ENCODE measurements at regions not wholly inside any gene's neighbourhood (a gene's known extent, or its start where the extent isn't known, plus 50 kb on each side); places are given as distances from the start of the nearest gene placed in this dataset.
"Not testable (repeated sequence)": the region's sequence is repeated elsewhere in the genome, so short reads cannot be mapped to it uniquely, and the experiment has no call there.

- no peaks in the 10 kb centered on the region for H3K27me3 Mint-ChIP-seq
- H3K4me3 Mint-ChIP-seq: no peak overlapping the region
- peaks cover 5% of the 10 kb centered on the region for H3K9me3 Mint-ChIP-seq
- DNase-seq (no peak), ATAC-seq (ENCODE audit: low read depth) (no peak)
- H3K36me3 Mint-ChIP-seq: no peaks in the 10 kb centered on the region
- H3K27ac Mint-ChIP-seq: no peak overlapping the region
- H3K4me1 Mint-ChIP-seq: no peaks in the 10 kb centered on the region
- POLR2A ChIA-PET: no interaction called here
These were observed 214.3 kb downstream of the OXSM start for GRCh38 chr3:26004172-26004571.

- no peak overlapping the region for H3K4me3 Mint-ChIP-seq
- no peak overlapping the region for H3K27ac Mint-ChIP-seq
- ATAC-seq (ENCODE audit: low read depth): no peak
- DNase-seq: no peak
- H3K9me3 Mint-ChIP-seq: no peaks in the 10 kb centered on the region
- POLR2A ChIA-PET: no interaction called here
- no peaks in the 10 kb centered on the region for H3K4me1 Mint-ChIP-seq
- H3K36me3 Mint-ChIP-seq: no peaks in the 10 kb centered on the region
- no peaks in the 10 kb centered on the region for H3K27me3 Mint-ChIP-seq
These were observed 221.4 kb downstream of the OXSM start for GRCh38 chr3:26011276-26011675.

DNA sequence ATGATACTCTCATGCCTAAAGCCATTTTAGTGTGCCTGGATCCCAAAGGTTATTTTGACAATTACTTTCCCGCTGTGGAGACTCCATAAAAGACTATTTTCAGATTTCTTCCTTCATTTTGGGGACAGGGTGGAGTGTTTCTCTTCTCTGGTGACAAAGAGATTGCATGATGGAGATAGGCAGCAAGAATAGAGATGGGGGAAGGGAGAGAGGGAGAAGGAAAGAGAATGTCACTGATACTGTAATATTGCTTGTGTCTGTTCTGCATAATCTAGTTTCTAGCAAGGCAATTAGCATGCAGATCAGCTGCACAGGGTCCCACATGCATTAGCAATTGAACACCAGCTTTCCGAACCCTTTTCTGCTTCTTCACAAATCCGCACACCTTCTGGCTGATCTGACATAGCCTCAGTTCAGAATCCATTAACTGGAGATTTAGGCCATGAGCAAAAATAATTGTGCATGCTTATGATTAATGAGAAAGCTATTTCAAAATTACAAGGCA lies 222.4 kb downstream of the OXSM start:
- Mint-ChIP-seq H3K4me1 (no peaks in the 10 kb centered on the region), H3K36me3 (no peaks in the 10 kb centered on the region), H3K27me3 (no peaks in the 10 kb centered on the region), H3K4me3 (no peak overlapping the region), H3K9me3 (no peaks in the 10 kb centered on the region), H3K27ac (no peak overlapping the region)
- no peak for ATAC-seq (ENCODE audit: low read depth)
- POLR2A ChIA-PET: no interaction called here
- DNase-seq: no peak

- Mint-ChIP-seq H3K27me3 (no peaks in the 10 kb centered on the region), H3K4me3 (no peak overlapping the region), H3K36me3 (no peaks in the 10 kb centered on the region), H3K9me3 (no peaks in the 10 kb centered on the region), H3K27ac (no peak overlapping the region), H3K4me1 (no peaks in the 10 kb centered on the region)
- DNase-seq (no peak), ATAC-seq (ENCODE audit: low read depth) (no peak)
- POLR2A ChIA-PET: no interaction called here
These were observed 225.9 kb downstream of the OXSM start for GRCh38 chr3:26015752-26016151.

- H3K4me1 Mint-ChIP-seq: no peaks in the 10 kb centered on the region
- no peak for DNase-seq
- no peak for ATAC-seq (ENCODE audit: low read depth)
- no peaks in the 10 kb centered on the region for H3K36me3 Mint-ChIP-seq
- no peak overlapping the region for H3K27ac Mint-ChIP-seq
- H3K9me3 Mint-ChIP-seq: peaks cover 7% of the 10 kb centered on the region
- H3K27me3 Mint-ChIP-seq: no peaks in the 10 kb centered on the region
- POLR2A ChIA-PET: no interaction called here
- H3K4me3 Mint-ChIP-seq: no peak overlapping the region
These were observed 229.0 kb downstream of the OXSM start for GRCh38 chr3:26018889-26019288.

- POLR2A ChIA-PET; DNase-seq; H3K4me1 Mint-ChIP-seq; H3K36me3 Mint-ChIP-seq; ATAC-seq (ENCODE audit: low read depth); H3K9me3 Mint-ChIP-seq; H3K27me3 Mint-ChIP-seq; H3K4me3 Mint-ChIP-seq; H3K27ac Mint-ChIP-seq: not testable (repeated sequence)
These were observed 234.3 kb downstream of the OXSM start for GRCh38 chr3:26024206-26024605.

GRCh38 chr3:26029321-26029720 lies 239.4 kb downstream of the OXSM start:
- ATAC-seq (ENCODE audit: low read depth) (no peak), DNase-seq (no peak)
- H3K4me1 Mint-ChIP-seq: no peaks in the 10 kb centered on the region
- POLR2A ChIA-PET: no interaction called here
- no peak overlapping the region for H3K4me3 Mint-ChIP-seq
- no peaks in the 10 kb centered on the region for H3K9me3 Mint-ChIP-seq
- no peaks in the 10 kb centered on the region for H3K36me3 Mint-ChIP-seq
- H3K27ac Mint-ChIP-seq: no peak overlapping the region
- H3K27me3 Mint-ChIP-seq: no peaks in the 10 kb centered on the region

DNA sequence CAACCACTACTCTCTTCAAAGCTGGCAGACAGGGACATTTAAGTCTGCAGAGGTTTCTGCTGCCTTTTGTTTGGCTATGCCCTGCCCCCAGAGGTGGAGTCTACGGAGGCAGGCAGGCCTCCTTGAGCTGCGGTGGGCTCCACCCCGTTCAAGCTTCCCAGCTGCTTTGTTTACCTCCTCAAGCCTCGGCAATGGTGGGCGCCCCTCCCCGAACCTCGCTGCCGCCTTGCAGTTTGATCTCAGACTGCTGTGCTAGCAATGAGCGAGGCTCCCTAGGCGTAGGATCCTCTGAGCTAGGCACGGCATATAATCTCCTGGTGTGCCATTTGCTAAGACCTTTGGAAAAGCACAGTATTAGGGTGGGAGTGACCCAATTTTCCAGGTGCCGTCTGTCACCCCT lies 252.2 kb downstream of the OXSM start:
- H3K4me1 Mint-ChIP-seq; H3K27me3 Mint-ChIP-seq; H3K4me3 Mint-ChIP-seq; H3K36me3 Mint-ChIP-seq; DNase-seq; H3K27ac Mint-ChIP-seq; ATAC-seq (ENCODE audit: low read depth); POLR2A ChIA-PET: not testable (repeated sequence)
- H3K9me3 Mint-ChIP-seq: peaks cover 16% of the 10 kb centered on the region

GRCh38 chr3:26049951-26050350 lies 260.1 kb downstream of the OXSM start:
- Mint-ChIP-seq H3K36me3 (no peaks in the 10 kb centered on the region), H3K4me1 (no peaks in the 10 kb centered on the region), H3K27me3 (peaks cover 3% of the 10 kb centered on the region), H3K9me3 (no peaks in the 10 kb centered on the region), H3K27ac (no peak overlapping the region), H3K4me3 (no peak overlapping the region)
- ATAC-seq (ENCODE audit: low read depth): no peak
- POLR2A ChIA-PET: no interaction called here
- DNase-seq: no peak

DNA sequence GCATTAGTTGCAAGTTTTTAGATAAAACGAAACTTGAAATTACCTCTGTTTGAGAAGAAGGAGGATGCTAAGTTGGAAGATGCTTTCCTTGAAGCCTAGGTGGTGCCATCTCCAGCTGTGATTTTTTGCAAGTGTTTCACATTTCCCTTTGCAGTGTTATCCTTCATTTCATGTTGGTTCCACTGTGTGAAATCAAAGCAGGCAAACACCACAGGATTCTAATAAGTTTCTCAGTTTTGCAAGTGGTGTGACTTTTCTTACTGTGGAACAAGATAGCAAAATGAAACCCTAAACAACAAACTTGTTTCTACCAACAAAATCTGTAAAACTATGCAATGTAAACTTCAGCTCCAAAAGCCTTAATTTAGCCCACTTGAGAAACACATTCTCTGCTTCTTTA lies 260.9 kb downstream of the OXSM start:
- POLR2A ChIA-PET: no interaction called here
- no peak for ATAC-seq (ENCODE audit: low read depth)

GRCh38 chr3:26058901-26059321 lies 269.0 kb downstream of the OXSM start:
- H3K4me3 Mint-ChIP-seq: no peak overlapping the region
- H3K27ac Mint-ChIP-seq: no peak overlapping the region
- POLR2A ChIA-PET: no interaction called here
- peaks cover 2% of the 10 kb centered on the region for H3K9me3 Mint-ChIP-seq
- ATAC-seq (ENCODE audit: low read depth) (no peak), DNase-seq (no peak)
- H3K27me3 Mint-ChIP-seq: no peaks in the 10 kb centered on the region
- H3K4me1 Mint-ChIP-seq: no peaks in the 10 kb centered on the region
- no peaks in the 10 kb centered on the region for H3K36me3 Mint-ChIP-seq

More for the DNA sequence above, 260.9 kb downstream of the OXSM start:
- DNase-seq: no peak
- Mint-ChIP-seq H3K4me3 (no peak overlapping the region), H3K9me3 (no peaks in the 10 kb centered on the region), H3K4me1 (no peaks in the 10 kb centered on the region), H3K27ac (no peak overlapping the region), H3K27me3 (no peaks in the 10 kb centered on the region), H3K36me3 (no peaks in the 10 kb centered on the region)

DNA sequence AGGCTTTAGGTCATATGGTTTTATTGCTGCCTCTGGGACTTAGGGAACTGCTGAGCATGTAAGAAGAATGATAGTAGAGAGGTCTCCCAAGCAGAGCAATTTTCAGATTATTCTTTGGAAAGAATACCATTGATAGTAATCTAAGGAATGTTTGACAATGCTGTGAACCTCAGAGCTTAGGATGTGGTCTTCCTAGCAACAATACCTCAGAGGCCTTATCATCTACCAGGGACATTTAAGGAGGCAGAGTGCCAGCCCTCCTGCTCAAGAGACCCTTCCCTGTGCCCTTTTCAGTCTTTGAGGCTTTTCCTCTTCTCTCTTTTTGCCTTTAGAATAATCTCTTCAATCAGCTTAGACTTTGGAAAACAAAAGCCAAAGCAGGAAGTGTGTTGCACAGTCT lies 272.1 kb downstream of the OXSM start:
- POLR2A ChIA-PET: no interaction called here
- Mint-ChIP-seq H3K27ac (no peak overlapping the region), H3K27me3 (no peaks in the 10 kb centered on the region), H3K4me3 (no peak overlapping the region), H3K9me3 (no peaks in the 10 kb centered on the region), H3K4me1 (no peaks in the 10 kb centered on the region), H3K36me3 (no peaks in the 10 kb centered on the region)
- ATAC-seq (ENCODE audit: low read depth) (no peak), DNase-seq (no peak)

DNA sequence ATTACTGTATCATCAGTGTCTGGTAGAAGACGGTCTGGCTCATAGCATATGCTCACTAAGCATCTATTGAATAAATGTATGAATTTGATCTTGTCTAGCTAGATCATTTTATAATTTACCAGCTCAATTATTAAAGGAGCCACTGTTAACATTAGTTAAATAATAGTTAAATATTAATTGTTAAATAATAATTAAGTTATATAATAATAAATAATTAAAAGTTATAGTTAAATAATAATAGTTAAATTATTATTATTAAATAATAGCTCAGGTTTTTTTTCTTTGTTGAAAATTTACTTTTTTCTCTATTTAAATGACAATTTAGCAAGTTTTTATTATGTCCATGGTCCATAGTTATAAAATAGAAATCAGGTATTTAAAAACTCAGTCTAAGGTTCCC lies 274.4 kb downstream of the OXSM start:
- H3K9me3 Mint-ChIP-seq: no peaks in the 10 kb centered on the region
- no peak overlapping the region for H3K4me3 Mint-ChIP-seq

GRCh38 chr3:26068890-26069289 lies 279.0 kb downstream of the OXSM start:
- POLR2A ChIA-PET: interaction anchor here (0.5 kb wide), 1 partner anchor 355 kb away, joined by 3 read pairs; no protein-coding TSS in a partner anchor
- H3K4me3 Mint-ChIP-seq: no peak overlapping the region
- DNase-seq (no peak), ATAC-seq (ENCODE audit: low read depth) (no peak)
- no peaks in the 10 kb centered on the region for H3K27me3 Mint-ChIP-seq
- no peaks in the 10 kb centered on the region for H3K36me3 Mint-ChIP-seq
- no peak overlapping the region for H3K27ac Mint-ChIP-seq
- H3K9me3 Mint-ChIP-seq: no peaks in the 10 kb centered on the region
- no peaks in the 10 kb centered on the region for H3K4me1 Mint-ChIP-seq

More for the DNA sequence above, 274.4 kb downstream of the OXSM start:
- Mint-ChIP-seq H3K36me3 (no peaks in the 10 kb centered on the region), H3K27ac (no peak overlapping the region), H3K27me3 (no peaks in the 10 kb centered on the region), H3K4me1 (no peaks in the 10 kb centered on the region)
- DNase-seq (no peak), ATAC-seq (ENCODE audit: low read depth) (no peak)
- POLR2A ChIA-PET: no interaction called here

DNA sequence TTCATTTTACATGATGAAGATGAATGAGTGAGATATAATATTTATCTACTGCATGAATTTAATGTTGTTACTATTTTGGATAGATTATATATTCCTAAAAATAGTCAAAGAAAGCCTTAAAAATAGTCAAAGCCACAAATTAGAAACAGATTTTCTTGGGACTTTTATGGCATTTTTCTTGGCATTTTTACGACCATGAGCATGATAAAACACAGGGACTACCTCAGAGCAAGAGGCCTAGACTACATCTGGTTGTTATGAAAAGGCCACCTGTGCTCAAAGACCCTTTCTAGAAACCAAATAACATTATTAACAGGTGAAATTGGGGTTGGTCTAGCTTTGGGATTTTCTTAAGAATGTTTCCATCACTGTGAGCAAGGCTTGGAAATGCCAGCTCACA lies 281.0 kb downstream of the OXSM start:
- Mint-ChIP-seq H3K4me3 (no peak overlapping the region), H3K36me3 (no peaks in the 10 kb centered on the region), H3K27ac (no peak overlapping the region), H3K27me3 (peaks cover under 1% of the 10 kb centered on the region), H3K4me1 (no peaks in the 10 kb centered on the region), H3K9me3 (no peaks in the 10 kb centered on the region)
- ATAC-seq (ENCODE audit: low read depth): no peak
- POLR2A ChIA-PET: no interaction called here
- no peak for DNase-seq

All from activated naive CD8-positive, alpha-beta T cell treated with anti-CD3 and anti-CD28 coated beads, Interleukin-2, amount 10 ng/mL, durations not matched to agents 7 days and 5 days (primary cell).